ENCODE measurements at regions not wholly inside any gene's neighbourhood (a gene's known extent, or its start where the extent isn't known, plus 50 kb on each side); places are given as distances from the start of the nearest gene placed in this dataset.

- CTCF ChIA-PET: no interaction called here
- Histone ChIP-seq H3K4me1 (ENCODE audit: control insufficient read depth, insufficient read depth, low read length) (no peaks in the 10 kb centered on the region), H3K27me3 (replicated peaks in 1 of 2; ENCODE audit: control insufficient read depth in 2 of 2, insufficient read depth in 2 of 2, low read length in 1 of 2) (no peaks in the 10 kb centered on the region), H3K9ac (ENCODE audit: control insufficient read depth, insufficient read depth, low read length) (no peak overlapping the region), H3K9me3 (replicated peaks; ENCODE audit: control insufficient read depth, insufficient read depth, low read length) (no peaks in the 10 kb centered on the region), H3K36me3 (ENCODE audit: control insufficient read depth in 2 of 2, insufficient read depth in 2 of 2, low read length in 1 of 2) (no peaks in the 10 kb centered on the region), H2AFZ (ENCODE audit: control insufficient read depth, low read depth, low read length) (no peak overlapping the region), H4K20me1 (ENCODE audit: control insufficient read depth, insufficient read depth) (no peaks in the 10 kb centered on the region), H3K79me2 (ENCODE audit: control insufficient read depth, insufficient read depth, low read length) (no peaks in the 10 kb centered on the region), H3K4me3 (no peak overlapping the region), H3K4me2 (ENCODE audit: control insufficient read depth, insufficient read depth) (no peak overlapping the region), H3K27ac (ENCODE audit: control insufficient read depth, insufficient read depth) (no peak overlapping the region)
- 12% methylated on average over 3 of the region's 3 CpGs for WGBS (ENCODE audit: insufficient coverage, insufficient replicate concordance, low lambda C conversion rate, missing lambda C conversion rate)
- in situ Hi-C loops (cut with MboI) (no loop called here), intact Hi-C loops (cut with micrococcal nuclease; ENCODE audit: unreplicated experiment) (no loop called here)
- FAIRE-seq (no peak), DNase-seq (ENCODE audit: low read depth, low spot score) (no peak), ATAC-seq (no peak)
- no TSS peak for BruUV-seq (replicated peaks)
- TF ChIP-seq SMARCA5 (IDR thresholded peaks at IDR 0.05): no peak
- no peak for TF ChIP-seq NR2C1 (IDR thresholded peaks at IDR 0.05)
- TF ChIP-seq, protein P1, sequence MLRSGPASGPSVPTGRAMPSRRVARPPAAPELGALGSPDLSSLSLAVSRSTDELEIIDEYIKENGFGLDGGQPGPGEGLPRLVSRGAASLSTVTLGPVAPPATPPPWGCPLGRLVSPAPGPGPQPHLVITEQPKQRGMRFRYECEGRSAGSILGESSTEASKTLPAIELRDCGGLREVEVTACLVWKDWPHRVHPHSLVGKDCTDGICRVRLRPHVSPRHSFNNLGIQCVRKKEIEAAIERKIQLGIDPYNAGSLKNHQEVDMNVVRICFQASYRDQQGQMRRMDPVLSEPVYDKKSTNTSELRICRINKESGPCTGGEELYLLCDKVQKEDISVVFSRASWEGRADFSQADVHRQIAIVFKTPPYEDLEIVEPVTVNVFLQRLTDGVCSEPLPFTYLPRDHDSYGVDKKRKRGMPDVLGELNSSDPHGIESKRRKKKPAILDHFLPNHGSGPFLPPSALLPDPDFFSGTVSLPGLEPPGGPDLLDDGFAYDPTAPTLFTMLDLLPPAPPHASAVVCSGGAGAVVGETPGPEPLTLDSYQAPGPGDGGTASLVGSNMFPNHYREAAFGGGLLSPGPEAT (IDR thresholded peaks at IDR 0.05; ENCODE audit: low read depth): no peak
- TF ChIP-seq PAX8 (IDR thresholded peaks at IDR 0.05): no peak
- SMC1A ChIA-PET (ENCODE audit: uncharacterized antibody, unreplicated experiment): no interaction called here
- POLR2A ChIA-PET: no interaction called here
- RAD21 ChIA-PET (ENCODE audit: unreplicated experiment): no interaction called here
These were observed 289.1 kb downstream of the FGFR2 start for GRCh38 chr10:121309164-121309563.

GRCh38 chr10:121310151-121310711 lies 288.0 kb downstream of the FGFR2 start:
- ChIA-PET RAD21 (ENCODE audit: unreplicated experiment) (no interaction called here), POLR2A (no interaction called here), CTCF (interaction anchor here (0.6 kb wide), 1 partner anchor 1057 kb away, joined by 3 read pairs; no protein-coding TSS in a partner anchor), SMC1A (ENCODE audit: uncharacterized antibody, unreplicated experiment) (no interaction called here)
- intact Hi-C loops (cut with micrococcal nuclease; ENCODE audit: unreplicated experiment) (no loop called here), in situ Hi-C loops (cut with MboI) (no loop called here)
- H2AFZ ChIP-seq (ENCODE audit: control insufficient read depth, low read depth, low read length): no peak overlapping the region
- no peaks in the 10 kb centered on the region for H4K20me1 ChIP-seq (ENCODE audit: control insufficient read depth, insufficient read depth)
- no peak for FAIRE-seq
- no TSS peak for BruUV-seq (replicated peaks)
- H3K4me3 ChIP-seq: no peak overlapping the region
- WGBS (ENCODE audit: insufficient coverage, insufficient replicate concordance, low lambda C conversion rate, missing lambda C conversion rate): 15% methylated on average over 9 of the region's 9 CpGs
- no peaks in the 10 kb centered on the region for H3K79me2 ChIP-seq (ENCODE audit: control insufficient read depth, insufficient read depth, low read length)
- peak; percentile 61 for ATAC-seq
- no peak overlapping the region for H3K27ac ChIP-seq (ENCODE audit: control insufficient read depth, insufficient read depth)
- no peaks in the 10 kb centered on the region for H3K4me1 ChIP-seq (ENCODE audit: control insufficient read depth, insufficient read depth, low read length)
- TF ChIP-seq IKZF1 (conservative IDR thresholded peaks at IDR 0.05) (peak; percentile 30; the same call in 1 of the 2 replicates), MTA2 (IDR thresholded peaks at IDR 0.05; ENCODE audit: low read depth) (peak; percentile 50; the same call in 1 of the 2 replicates), SP1 (IDR thresholded peaks at IDR 0.05; ENCODE audit: low read depth, low read length) (no peak), RUNX3 (IDR thresholded peaks at IDR 0.05; ENCODE audit: low read length) (peak; percentile 25; the same call in 1 of the 2 replicates), BHLHE40 (IDR thresholded peaks at IDR 0.05; ENCODE audit: borderline replicate concordance in 1 of 2, low read depth in 2 of 2, low read length in 1 of 2) (0 out of 4 replicates have a peak, but pooled peaks of 1 of the 2 experiments have one; percentile 24), IKZF2 (IDR thresholded peaks at IDR 0.05) (peak in 1 of 2 experiments; percentile 10; a peak in 1 of 4 replicates), CBFB (IDR thresholded peaks at IDR 0.05; ENCODE audit: low read depth) (no peak)
- no peaks in the 10 kb centered on the region for H3K9me3 ChIP-seq (replicated peaks; ENCODE audit: control insufficient read depth, insufficient read depth, low read length)
- no peak overlapping the region for H3K9ac ChIP-seq (ENCODE audit: control insufficient read depth, insufficient read depth, low read length)
- no peaks in the 10 kb centered on the region for H3K36me3 ChIP-seq (ENCODE audit: control insufficient read depth in 2 of 2, insufficient read depth in 2 of 2, low read length in 1 of 2)
- no peaks in the 10 kb centered on the region for H3K27me3 ChIP-seq (replicated peaks in 1 of 2; ENCODE audit: control insufficient read depth in 2 of 2, insufficient read depth in 2 of 2, low read length in 1 of 2)
- no peak overlapping the region for H3K4me2 ChIP-seq (ENCODE audit: control insufficient read depth, insufficient read depth)
- no peak for DNase-seq (ENCODE audit: low read depth, low spot score)

All from GM12878 (cell line).